Neural progenitor cell (in vitro differentiated cells): ENCODE measurements at regions not wholly inside any gene's neighbourhood (a gene's known extent, or its start where the extent isn't known, plus 50 kb on each side); places are given as distances from the start of the nearest gene placed in this dataset.

ENCODE experiments used
- CTCF ChIP-seq: fragments of 200-600 bp; sonication (generic); IDR thresholded peaks from 2 replicates; pipeline ENCODE4 v1.5.1; 2017; ENCODE audit warnings: antibody characterized with exemption, mild to moderate bottlenecking
- EZH2 ChIP-seq: fragments of 200-600 bp; sonication (generic); IDR thresholded peaks from 2 replicates; pipeline ENCODE4 v1.6.1; 2017; ENCODE audit warnings: antibody characterized with exemption, mild to moderate bottlenecking, moderate library complexity

DNA sequence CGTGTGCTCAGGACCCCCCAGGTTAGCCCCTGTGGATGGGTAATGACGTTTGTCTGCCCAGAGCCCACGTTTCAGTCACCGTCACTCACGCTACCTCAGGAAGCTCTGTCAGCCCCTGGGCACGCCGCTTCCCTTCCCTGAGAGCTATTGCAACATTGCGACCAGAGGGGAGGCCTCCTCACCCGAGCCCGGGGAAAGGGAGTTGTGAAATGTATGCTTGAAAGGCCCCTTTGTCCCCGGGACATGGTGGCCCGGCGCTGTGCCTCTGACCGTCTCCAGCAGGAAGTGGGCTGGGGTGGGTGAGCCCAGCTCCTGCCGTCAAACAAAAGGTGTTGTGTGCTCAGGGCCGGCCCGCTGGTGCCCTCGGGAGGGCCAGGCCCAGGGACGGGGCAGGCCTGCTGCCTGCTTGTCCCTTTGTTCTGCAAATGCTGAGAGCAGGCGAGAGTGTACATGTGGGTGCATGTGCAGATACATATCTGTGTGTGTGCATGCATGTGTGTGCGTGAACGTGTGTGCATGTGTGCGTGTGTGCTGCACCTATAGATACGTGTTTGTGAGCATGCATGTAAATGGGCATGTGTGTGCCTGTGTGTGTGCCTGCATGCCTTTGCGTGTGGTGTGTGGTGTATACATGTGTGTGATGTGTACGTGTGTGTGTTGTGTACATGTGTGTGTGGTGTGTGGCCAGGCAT, 1125.0 kb downstream of the BRD1 start:
- TF ChIP-seq CTCF: no peak
- no peak for TF ChIP-seq EZH2
